B cell (primary cell): ENCODE measurements at regions not wholly inside any gene's neighbourhood (a gene's known extent, or its start where the extent isn't known, plus 50 kb on each side); places are given as distances from the start of the nearest gene placed in this dataset.

ENCODE experiments used
- ATAC-seq: fragments of 200-7000 bp; cut with Tn5 transposase; one replicate; pipeline ENCODE4 v1.10.0; 2021; ENCODE audit warnings: low read depth, mild to moderate bottlenecking, moderate number of reproducible peaks, moderate library complexity
- CTCF ChIA-PET: fragments of 350-600 bp; sonication (Branson Sonifier 250); formaldehyde crosslinking; loops from one replicate; lab custom pipeline; 2021; ENCODE audit warnings: antibody characterized with exemption, inconsistent platforms; lab: Charles Lee
- POLR2A ChIA-PET: fragments of 350-600 bp; sonication (Branson Sonifier 250); formaldehyde crosslinking; loops from one replicate; lab custom pipeline; 2021; ENCODE audit warnings: antibody characterized with exemption; lab: Charles Lee
- DNase-seq: peaks from one replicate; pipeline ENCODE4 v3.0.0; 2013
- H2AFZ ChIP-seq: 2 replicates; pipeline ENCODE4 v1.6.1; 2012; ENCODE audit warnings: mild to moderate bottlenecking, low read depth, low read length; ENCODE audit not compliant: insufficient read depth, poor library complexity, severe bottlenecking
- H3K27ac ChIP-seq, 2 donors: 1 replicate in 1 of 2; 2 replicates in 1 of 2; pipeline ENCODE4 v1.5.1; 2012 to 2013; ENCODE audit warnings: low read length in 2 of 2, mild to moderate bottlenecking in 2 of 2, moderate library complexity in 1 of 2
- H3K27me3 ChIP-seq, 4 experiments: fragments of 200-600 bp in 1 of 4; sonication (generic) in 1 of 4; replicated peaks in 1 of 4; 1 replicate in 2 of 4; 2 replicates in 2 of 4; pipeline versions ENCODE4 v1.6.1 to v1.7.0; 2013 to 2016; ENCODE audit warnings: low read length in 3 of 4, mild to moderate bottlenecking in 2 of 4, mixed read lengths in 1 of 4, moderate library complexity in 1 of 4; ENCODE audit not compliant: insufficient read depth in 4 of 4, control insufficient read depth in 3 of 4; ENCODE audit errors: control extremely low read depth in 1 of 4
- H3K36me3 ChIP-seq, 2 experiments: replicated peaks in 1 of 2; 1 replicate in 1 of 2; 2 replicates in 1 of 2; pipeline versions ENCODE4 v1.6.1 to v1.7.1; 2013; ENCODE audit warnings: low read length in 1 of 2; ENCODE audit not compliant: insufficient read depth in 2 of 2, control insufficient read depth in 1 of 2; ENCODE audit errors: control extremely low read depth in 1 of 2, extremely low read depth in 1 of 2
- H3K4me1 ChIP-seq, 2 donors: fragments of 200-600 bp in 1 of 2; sonication (generic) in 1 of 2; 1 replicate in 1 of 2; 2 replicates in 1 of 2; pipeline versions ENCODE4 v1.5.1 to v1.6.1; 2013 to 2017; ENCODE audit warnings: low read length in 2 of 2; ENCODE audit not compliant: control insufficient read depth in 2 of 2, insufficient read depth in 2 of 2
- H3K4me2 ChIP-seq: replicated peaks from 2 replicates; pipeline ENCODE3; 2012; ENCODE audit warnings: mild to moderate bottlenecking, low read depth, low read length; ENCODE audit not compliant: poor library complexity, severe bottlenecking
- H3K4me3 ChIP-seq, 5 experiments: fragments of 200-600 bp in 1 of 5; sonication (generic) in 1 of 5; 1 replicate in 3 of 5; 2 replicates in 2 of 5; pipeline versions ENCODE4 v1.5.1 to v1.7.0; 2011 to 2016; ENCODE audit warnings: low read length in 4 of 5, mild to moderate bottlenecking in 4 of 5, low read depth in 2 of 5, control low read depth in 1 of 5, moderate library complexity in 1 of 5; ENCODE audit not compliant: insufficient read depth in 1 of 5; ENCODE audit errors: control extremely low read depth in 1 of 5, extremely low read depth in 1 of 5
- H3K79me2 ChIP-seq: fragments of 200-600 bp; sonication (generic); one replicate; pipeline ENCODE4 v1.6.0; 2016; ENCODE audit warnings: low read length; ENCODE audit not compliant: control insufficient read depth, insufficient read depth
- H3K9ac ChIP-seq: fragments of 200-600 bp; sonication (generic); 2 replicates; pipeline ENCODE4 v1.6.1; 2017; ENCODE audit warnings: mild to moderate bottlenecking, low read length, moderate library complexity
- H3K9me3 ChIP-seq, 3 donors: one replicate each; pipeline versions ENCODE4 v1.6.1 to v1.7.1; 2013; ENCODE audit warnings: low read length in 2 of 3; ENCODE audit not compliant: control insufficient read depth in 2 of 3, insufficient read depth in 1 of 3; ENCODE audit errors: control extremely low read depth in 1 of 3
- H4K20me1 ChIP-seq: 2 replicates; pipeline ENCODE4 v1.6.0; 2012; ENCODE audit warnings: mild to moderate bottlenecking, low read length; ENCODE audit not compliant: insufficient read depth, control insufficient read depth, poor library complexity, severe bottlenecking
- H3K27ac Mint-ChIP-seq: one replicate; pipeline ENCODE4 v1.8.0; 2021; ENCODE audit warnings: mixed read lengths
- H3K27me3 Mint-ChIP-seq: one replicate; pipeline ENCODE4 v1.8.0; 2021; ENCODE audit warnings: mixed read lengths
- H3K4me1 Mint-ChIP-seq: one replicate; pipeline ENCODE4 v1.8.0; 2021; ENCODE audit warnings: mixed read lengths
- H3K4me3 Mint-ChIP-seq: one replicate; pipeline ENCODE4 v1.8.0; 2021; ENCODE audit warnings: mixed read lengths
- H3K9me3 Mint-ChIP-seq: one replicate; pipeline ENCODE4 v1.8.0; 2022; ENCODE audit warnings: mixed read lengths; ENCODE audit not compliant: insufficient read depth
- EZH2 ChIP-seq: IDR thresholded peaks from 2 replicates; pipeline ENCODE4 v1.6.1; 2012; ENCODE audit warnings: borderline replicate concordance, low read depth, mild to moderate bottlenecking, moderate library complexity, low read length; ENCODE audit not compliant: insufficient read depth, poor library complexity, severe bottlenecking
- WGBS: methylation state at CpG from one replicate; pipeline ENCODE4 v1.1.5; 2013; ENCODE audit warnings: missing lambda C conversion rate; ENCODE audit not compliant: insufficient coverage; 5-methylcytosine and 5-hydroxymethylcytosine counted together
- intact Hi-C: fragments of 100-400 bp; cut with micrococcal nuclease; formaldehyde crosslinking; loops from one replicate; pipeline ENCODE4 v1.10.0; 2022
- TF ChIP-seq, protein P1 (sequence below): fragments of 200-600 bp; IDR thresholded peaks from one replicate; pipeline ENCODE4 v1.8.0; 2022; ENCODE audit warnings: antibody characterized with exemption, mild to moderate bottlenecking

DNA sequence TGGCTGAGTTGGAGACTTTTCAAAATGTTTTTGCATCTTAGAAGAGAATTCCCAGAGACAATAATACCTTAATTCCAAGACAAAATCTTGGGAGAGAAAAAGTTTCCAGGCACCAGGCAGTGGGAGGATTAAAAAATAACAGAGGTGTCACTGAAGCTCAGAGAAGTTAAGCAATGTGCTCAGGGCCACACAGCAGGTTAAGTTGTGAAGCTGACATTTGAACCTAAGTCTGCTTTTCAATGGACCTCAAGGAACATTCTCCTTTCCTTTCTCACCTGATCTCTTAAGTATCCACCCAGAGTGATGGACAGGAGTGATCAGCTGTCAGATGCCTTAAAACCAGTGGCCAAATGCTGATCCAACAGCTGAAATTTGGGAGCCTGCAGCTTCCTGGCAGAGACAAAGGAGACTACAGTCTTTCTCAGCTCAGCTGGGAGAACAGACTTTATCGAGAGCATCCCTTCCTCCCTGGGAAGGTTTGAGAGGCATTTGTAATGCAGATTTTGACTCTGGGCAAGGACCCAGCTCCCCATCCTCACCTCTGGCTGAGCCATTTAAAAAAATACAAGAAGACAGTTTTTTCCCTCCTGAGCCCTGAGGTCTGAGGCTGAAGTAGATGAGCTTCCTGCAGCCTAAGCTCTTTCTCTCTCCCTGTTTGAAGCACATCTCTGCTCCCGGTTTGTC, 174.9 kb upstream of the RPH3A start:
- Histone ChIP-seq H3K27me3 (peaks cover 0 to 11% (median 3%) of the 10 kb centered on the region in 4 experiments), H3K27ac (no peak overlapping the region), H3K4me2 (no peak overlapping the region), H3K9ac (no peak overlapping the region), H3K79me2 (no peaks in the 10 kb centered on the region), H3K4me3 (no peak overlapping the region), H2AFZ (no peak overlapping the region), H3K36me3 (no peaks in the 10 kb centered on the region), H4K20me1 (no peaks in the 10 kb centered on the region), H3K4me1 (no peaks in the 10 kb centered on the region), H3K9me3 (no peaks in the 10 kb centered on the region)
- no peak for TF ChIP-seq EZH2
- TF ChIP-seq, protein P1, sequence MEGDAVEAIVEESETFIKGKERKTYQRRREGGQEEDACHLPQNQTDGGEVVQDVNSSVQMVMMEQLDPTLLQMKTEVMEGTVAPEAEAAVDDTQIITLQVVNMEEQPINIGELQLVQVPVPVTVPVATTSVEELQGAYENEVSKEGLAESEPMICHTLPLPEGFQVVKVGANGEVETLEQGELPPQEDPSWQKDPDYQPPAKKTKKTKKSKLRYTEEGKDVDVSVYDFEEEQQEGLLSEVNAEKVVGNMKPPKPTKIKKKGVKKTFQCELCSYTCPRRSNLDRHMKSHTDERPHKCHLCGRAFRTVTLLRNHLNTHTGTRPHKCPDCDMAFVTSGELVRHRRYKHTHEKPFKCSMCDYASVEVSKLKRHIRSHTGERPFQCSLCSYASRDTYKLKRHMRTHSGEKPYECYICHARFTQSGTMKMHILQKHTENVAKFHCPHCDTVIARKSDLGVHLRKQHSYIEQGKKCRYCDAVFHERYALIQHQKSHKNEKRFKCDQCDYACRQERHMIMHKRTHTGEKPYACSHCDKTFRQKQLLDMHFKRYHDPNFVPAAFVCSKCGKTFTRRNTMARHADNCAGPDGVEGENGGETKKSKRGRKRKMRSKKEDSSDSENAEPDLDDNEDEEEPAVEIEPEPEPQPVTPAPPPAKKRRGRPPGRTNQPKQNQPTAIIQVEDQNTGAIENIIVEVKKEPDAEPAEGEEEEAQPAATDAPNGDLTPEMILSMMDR = no peak
- WGBS = no CpG with 5 or more reads among the region's 2 CpGs
- DNase-seq (no peak), ATAC-seq (no peak)
- H3K4me1 Mint-ChIP-seq = no peaks in the 10 kb centered on the region
- H3K9me3 Mint-ChIP-seq = no peaks in the 10 kb centered on the region
- CTCF ChIA-PET = no interaction called here
- POLR2A ChIA-PET = no interaction called here
- no peak overlapping the region for H3K4me3 Mint-ChIP-seq
- no peak overlapping the region for H3K27ac Mint-ChIP-seq
- peaks cover 47% of the 10 kb centered on the region for H3K27me3 Mint-ChIP-seq
- intact Hi-C loops = no loop called here

DNA sequence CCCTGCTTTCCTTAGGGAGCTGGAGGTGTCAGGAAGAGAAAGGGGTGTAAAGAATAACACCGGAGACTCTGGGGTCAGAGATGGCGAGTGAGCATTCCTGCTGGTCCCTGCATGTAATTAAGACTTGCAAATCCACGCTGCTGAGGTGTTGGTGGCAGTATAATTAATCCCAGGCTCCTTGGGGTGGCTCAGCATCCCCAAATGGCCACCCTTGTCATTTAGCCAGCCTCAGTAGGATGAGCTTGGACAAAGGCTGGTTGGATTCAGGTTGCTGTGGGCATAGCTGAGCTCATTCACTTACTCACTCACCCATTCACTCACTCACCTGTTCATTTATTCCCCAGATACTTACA, 174.4 kb upstream of the RPH3A start:
- H3K4me1 Mint-ChIP-seq = no peaks in the 10 kb centered on the region
- no peak for ATAC-seq
- Histone ChIP-seq H3K27ac (no peak overlapping the region), H3K79me2 (no peaks in the 10 kb centered on the region), H3K9ac (no peak overlapping the region), H3K4me1 (no peaks in the 10 kb centered on the region), H3K4me3 (no peak overlapping the region), H2AFZ (no peak overlapping the region), H3K36me3 (no peaks in the 10 kb centered on the region), H3K27me3 (peaks cover 0 to 11% (median 3%) of the 10 kb centered on the region in 4 experiments), H3K4me2 (no peak overlapping the region), H3K9me3 (no peaks in the 10 kb centered on the region), H4K20me1 (no peaks in the 10 kb centered on the region)
- no peak overlapping the region for H3K4me3 Mint-ChIP-seq
- no peak for DNase-seq
- H3K27me3 Mint-ChIP-seq = peaks cover 47% of the 10 kb centered on the region
- H3K9me3 Mint-ChIP-seq = no peaks in the 10 kb centered on the region
- intact Hi-C loops = no loop called here
- H3K27ac Mint-ChIP-seq = no peak overlapping the region
- POLR2A ChIA-PET = no interaction called here
- CTCF ChIA-PET = no interaction called here
- WGBS = 39% methylated on average over 3 of the region's 3 CpGs
- no peak for TF ChIP-seq EZH2
- TF ChIP-seq, protein P1 = no peak
